LNCAP (cell line): ENCODE measurements at regions not wholly inside any gene's neighbourhood (a gene's known extent, or its start where the extent isn't known, plus 50 kb on each side); places are given as distances from the start of the nearest gene placed in this dataset.

ENCODE experiments used
- TF ChIP-seq, protein P1 (sequence below): fragments of 450-650 bp; IDR thresholded peaks from 2 replicates; pipeline ENCODE4 v1.5.1; 2017; ENCODE audit warnings: mild to moderate bottlenecking

GRCh38 chr11:92623055-92623454 is 346.4 kb upstream of the MTNR1B start:
- TF ChIP-seq, protein P1, sequence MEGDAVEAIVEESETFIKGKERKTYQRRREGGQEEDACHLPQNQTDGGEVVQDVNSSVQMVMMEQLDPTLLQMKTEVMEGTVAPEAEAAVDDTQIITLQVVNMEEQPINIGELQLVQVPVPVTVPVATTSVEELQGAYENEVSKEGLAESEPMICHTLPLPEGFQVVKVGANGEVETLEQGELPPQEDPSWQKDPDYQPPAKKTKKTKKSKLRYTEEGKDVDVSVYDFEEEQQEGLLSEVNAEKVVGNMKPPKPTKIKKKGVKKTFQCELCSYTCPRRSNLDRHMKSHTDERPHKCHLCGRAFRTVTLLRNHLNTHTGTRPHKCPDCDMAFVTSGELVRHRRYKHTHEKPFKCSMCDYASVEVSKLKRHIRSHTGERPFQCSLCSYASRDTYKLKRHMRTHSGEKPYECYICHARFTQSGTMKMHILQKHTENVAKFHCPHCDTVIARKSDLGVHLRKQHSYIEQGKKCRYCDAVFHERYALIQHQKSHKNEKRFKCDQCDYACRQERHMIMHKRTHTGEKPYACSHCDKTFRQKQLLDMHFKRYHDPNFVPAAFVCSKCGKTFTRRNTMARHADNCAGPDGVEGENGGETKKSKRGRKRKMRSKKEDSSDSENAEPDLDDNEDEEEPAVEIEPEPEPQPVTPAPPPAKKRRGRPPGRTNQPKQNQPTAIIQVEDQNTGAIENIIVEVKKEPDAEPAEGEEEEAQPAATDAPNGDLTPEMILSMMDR, result no peak

- TF ChIP-seq, protein P1, result no peak
Measured at GRCh38 chr11:92625894-92626293, 343.6 kb upstream of the MTNR1B start.

DNA sequence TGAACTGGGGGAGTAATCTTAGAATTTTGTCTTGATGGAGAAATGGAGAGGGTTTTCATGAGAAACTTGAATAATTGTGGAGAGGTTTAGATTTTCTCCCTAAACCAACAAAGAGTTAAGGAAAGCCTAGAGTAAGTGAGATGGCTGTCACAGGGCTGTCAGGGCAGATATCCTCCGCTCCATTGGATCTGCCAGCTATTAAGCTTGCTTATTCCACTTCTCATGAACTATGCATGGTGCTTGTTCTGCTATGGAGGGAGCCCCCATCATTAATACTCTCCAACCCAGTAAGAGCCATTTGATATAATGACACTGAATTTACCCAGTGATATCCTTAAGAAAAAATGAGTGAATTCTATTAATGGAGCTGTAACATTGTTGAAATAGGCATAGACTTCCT is 342.8 kb upstream of the MTNR1B start:
- TF ChIP-seq, protein P1, result no peak

DNA sequence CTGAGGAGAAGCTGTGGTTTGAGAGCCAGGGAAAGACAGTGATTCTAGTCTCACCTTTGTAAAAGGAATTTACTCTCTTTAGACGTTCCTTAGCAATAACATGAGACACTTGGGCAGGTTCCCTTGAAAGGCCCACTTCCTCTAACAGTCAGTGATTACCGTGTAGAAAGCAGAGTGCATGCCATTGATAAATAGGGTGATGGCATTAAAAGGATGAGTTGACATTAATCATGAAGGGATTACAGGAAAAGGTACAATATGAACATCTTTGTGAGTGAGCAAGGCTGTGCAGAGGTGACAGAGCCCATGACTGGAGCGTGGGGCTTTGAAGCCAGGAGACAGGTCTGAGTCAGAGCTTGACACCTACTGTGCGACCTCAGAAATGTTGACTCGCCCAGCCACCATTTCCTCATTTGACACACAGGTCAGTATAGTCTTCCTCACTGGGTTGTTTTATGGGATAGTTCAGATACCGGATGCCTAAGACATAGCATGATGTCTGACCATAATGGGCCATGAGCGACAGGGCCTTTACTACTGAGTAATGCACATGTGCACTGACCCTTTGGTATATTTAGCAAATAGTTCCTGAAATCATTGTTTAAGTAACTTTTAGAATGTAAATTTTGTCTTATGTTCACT is 341.7 kb upstream of the MTNR1B start:
- TF ChIP-seq, protein P1, result no peak

GRCh38 chr11:92628401-92629292 is 340.8 kb upstream of the MTNR1B start:
- TF ChIP-seq, protein P1, result no peak

- TF ChIP-seq, protein P1, result no peak
Measured at GRCh38 chr11:92632495-92632894, 337.0 kb upstream of the MTNR1B start.

DNA sequence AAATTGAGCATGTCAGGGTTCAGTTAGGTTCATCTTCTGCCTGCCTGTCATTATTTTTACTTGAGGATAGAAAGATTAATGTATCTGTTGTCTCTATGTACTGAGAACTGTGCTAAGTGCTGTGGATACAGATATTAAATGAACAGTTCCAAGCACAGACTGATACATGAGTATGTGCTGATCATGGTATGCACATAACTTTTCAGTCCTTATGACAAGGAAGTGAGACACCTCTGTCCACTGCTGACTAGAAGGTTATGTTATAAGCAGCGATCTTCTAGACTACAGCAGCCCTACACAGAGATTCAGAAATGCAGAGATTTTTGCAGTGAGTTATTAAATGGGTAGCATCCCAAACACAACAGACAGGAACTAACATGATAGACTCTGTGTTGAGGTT is 335.6 kb upstream of the MTNR1B start:
- TF ChIP-seq, protein P1, result no peak
